ENCODE measurements at regions not wholly inside any gene's neighbourhood (a gene's known extent, or its start where the extent isn't known, plus 50 kb on each side); places are given as distances from the start of the nearest gene placed in this dataset.

DNA sequence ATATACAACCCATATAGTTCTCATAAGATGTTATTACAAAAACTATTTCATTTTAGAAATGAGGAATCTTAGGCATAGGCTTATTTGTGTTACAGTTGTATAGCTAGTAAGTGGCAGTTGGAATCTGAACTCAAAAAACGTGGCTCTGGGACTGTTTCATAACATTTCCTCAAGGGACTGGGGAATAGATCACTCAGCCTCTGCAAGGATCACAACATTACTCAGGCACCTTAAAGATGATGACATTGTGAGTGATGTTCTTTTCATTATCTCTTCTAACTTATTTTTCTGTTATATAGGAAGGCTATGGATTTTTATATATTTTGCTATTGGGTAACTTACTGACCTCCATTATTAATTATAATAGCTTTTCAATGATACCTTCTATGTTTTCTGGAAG is 774.2 kb upstream of the LCORL start:
- BruUV-seq (replicated peaks) = no TSS peak
- H3K36me3 ChIP-seq (ENCODE audit: control insufficient read depth, insufficient read depth, low read length) = no peaks in the 10 kb centered on the region
- intact Hi-C loops (cut with micrococcal nuclease; ENCODE audit: unreplicated experiment) = no loop called here
- Mint-ChIP-seq H3K4me1 (ENCODE audit: low read depth, unreplicated experiment) (no peaks in the 10 kb centered on the region), H3K9me3 (ENCODE audit: unreplicated experiment) (no peaks in the 10 kb centered on the region), H3K27me3 (ENCODE audit: insufficient read depth, unreplicated experiment) (no peaks in the 10 kb centered on the region), H3K4me3 (ENCODE audit: unreplicated experiment) (no peak overlapping the region), H3K36me3 (ENCODE audit: insufficient read depth, unreplicated experiment) (no peaks in the 10 kb centered on the region), H3K27ac (ENCODE audit: unreplicated experiment) (no peak overlapping the region)
- no peak for TF ChIP-seq CTCF (IDR thresholded peaks at IDR 0.05; ENCODE audit: insufficient read depth in 1 of 2, low read depth in 1 of 2, low read length in 1 of 2, severe bottlenecking in 1 of 2, unreplicated experiment in 1 of 2)
- POLR2A ChIA-PET = no interaction called here
- DNase-seq = no peak
- no peaks in the 10 kb centered on the region for H3K4me1 ChIP-seq
- no peaks in the 10 kb centered on the region for H3K9me3 ChIP-seq
- no peak overlapping the region for H3K4me3 ChIP-seq (ENCODE audit: low read depth, low read length)
- H3K27me3 ChIP-seq (replicated peaks; ENCODE audit: control insufficient read depth, insufficient read depth, low read length) = no peaks in the 10 kb centered on the region
- CTCF ChIA-PET = no interaction called here

DNA sequence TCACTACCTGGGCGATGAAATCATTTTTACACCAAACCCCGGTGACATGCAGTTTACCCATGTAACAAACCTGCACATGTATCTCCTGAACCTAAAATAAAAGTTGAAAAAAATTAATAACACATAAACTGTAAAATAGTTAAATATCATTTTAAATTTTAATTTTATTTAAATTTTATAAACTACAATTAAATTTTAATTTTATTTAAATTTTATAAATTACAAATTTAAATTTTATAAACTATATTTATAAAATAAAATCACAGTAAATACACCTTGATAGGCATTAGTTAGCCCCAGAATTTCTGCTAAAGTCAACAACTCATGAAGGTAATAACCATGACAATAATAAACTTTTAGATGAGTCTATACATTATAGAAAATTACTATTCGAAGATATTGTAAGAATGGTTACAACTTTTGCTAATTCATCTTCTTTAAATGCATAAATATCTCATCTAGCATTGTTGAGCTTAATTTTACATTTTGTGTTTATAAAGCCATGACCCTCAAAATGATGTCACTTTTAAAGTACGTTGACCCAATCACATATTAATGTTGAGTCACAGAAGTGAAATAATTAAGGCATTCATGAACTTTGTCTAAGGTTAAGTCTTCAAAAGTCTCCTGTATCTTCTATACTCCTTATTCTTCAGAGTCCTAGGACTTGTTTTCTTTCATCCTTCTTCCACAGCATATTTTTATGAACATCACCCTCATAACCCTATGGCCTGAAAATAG is 755.8 kb upstream of the LCORL start:
- H3K27me3 ChIP-seq (replicated peaks; ENCODE audit: control insufficient read depth, insufficient read depth, low read length) = no peaks in the 10 kb centered on the region
- no peak overlapping the region for H3K4me3 Mint-ChIP-seq (ENCODE audit: unreplicated experiment)
- H3K4me3 ChIP-seq (ENCODE audit: low read depth, low read length) = no peak overlapping the region
- no peaks in the 10 kb centered on the region for H3K36me3 ChIP-seq (ENCODE audit: control insufficient read depth, insufficient read depth, low read length)
- H3K4me1 ChIP-seq = no peaks in the 10 kb centered on the region
- H3K9me3 Mint-ChIP-seq (ENCODE audit: unreplicated experiment) = no peaks in the 10 kb centered on the region
- intact Hi-C loops (cut with micrococcal nuclease; ENCODE audit: unreplicated experiment) = no loop called here
- ChIA-PET POLR2A (no interaction called here), CTCF (no interaction called here)
- no peaks in the 10 kb centered on the region for H3K9me3 ChIP-seq
- no peak for TF ChIP-seq CTCF (IDR thresholded peaks at IDR 0.05; ENCODE audit: insufficient read depth in 1 of 2, low read depth in 1 of 2, low read length in 1 of 2, severe bottlenecking in 1 of 2, unreplicated experiment in 1 of 2)
- H3K27me3 Mint-ChIP-seq (ENCODE audit: insufficient read depth, unreplicated experiment) = peaks cover 4% of the 10 kb centered on the region
- no peaks in the 10 kb centered on the region for H3K36me3 Mint-ChIP-seq (ENCODE audit: insufficient read depth, unreplicated experiment)
- no peak for DNase-seq
- H3K4me1 Mint-ChIP-seq (ENCODE audit: low read depth, unreplicated experiment) = no peaks in the 10 kb centered on the region
- H3K27ac Mint-ChIP-seq (ENCODE audit: unreplicated experiment) = no peak overlapping the region
- no TSS peak for BruUV-seq (replicated peaks)

DNA sequence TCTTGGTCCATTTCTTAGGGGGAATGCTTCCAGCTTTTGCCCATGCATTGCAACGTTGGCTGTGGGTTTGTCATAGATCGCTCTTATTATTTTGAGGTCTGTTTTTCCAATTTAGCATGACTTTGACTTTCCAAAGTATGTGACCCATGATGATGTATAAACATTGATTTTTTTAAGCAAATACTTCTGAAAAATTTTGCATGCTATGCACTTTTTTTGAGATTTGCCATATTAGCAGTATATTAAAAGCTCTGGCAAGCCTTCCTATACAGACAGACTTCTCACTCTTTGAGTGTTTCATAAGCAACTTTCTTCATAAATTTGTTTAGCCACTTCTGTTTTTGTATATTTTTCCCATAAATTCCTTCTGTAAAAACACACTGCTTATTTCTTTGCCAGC is 746.4 kb upstream of the LCORL start:
- no TSS peak for BruUV-seq (replicated peaks)

More for the DNA sequence above, 746.4 kb upstream of the LCORL start:
- no peak overlapping the region for H3K27ac Mint-ChIP-seq (ENCODE audit: unreplicated experiment)
- no peaks in the 10 kb centered on the region for H3K9me3 Mint-ChIP-seq (ENCODE audit: unreplicated experiment)
- TF ChIP-seq CTCF (IDR thresholded peaks at IDR 0.05; ENCODE audit: insufficient read depth in 1 of 2, low read depth in 1 of 2, low read length in 1 of 2, severe bottlenecking in 1 of 2, unreplicated experiment in 1 of 2) = no peak
- H3K4me1 Mint-ChIP-seq (ENCODE audit: low read depth, unreplicated experiment) = no peaks in the 10 kb centered on the region
- Histone ChIP-seq H3K4me1 (no peaks in the 10 kb centered on the region), H3K9me3 (no peaks in the 10 kb centered on the region), H3K36me3 (ENCODE audit: control insufficient read depth, insufficient read depth, low read length) (no peaks in the 10 kb centered on the region), H3K4me3 (ENCODE audit: low read depth, low read length) (no peak overlapping the region), H3K27me3 (replicated peaks; ENCODE audit: control insufficient read depth, insufficient read depth, low read length) (no peaks in the 10 kb centered on the region)
- CTCF ChIA-PET = no interaction called here
- POLR2A ChIA-PET = no interaction called here
- no peak for DNase-seq
- no peaks in the 10 kb centered on the region for H3K36me3 Mint-ChIP-seq (ENCODE audit: insufficient read depth, unreplicated experiment)
- no peak overlapping the region for H3K4me3 Mint-ChIP-seq (ENCODE audit: unreplicated experiment)
- no peaks in the 10 kb centered on the region for H3K27me3 Mint-ChIP-seq (ENCODE audit: insufficient read depth, unreplicated experiment)
- intact Hi-C loops (cut with micrococcal nuclease; ENCODE audit: unreplicated experiment) = no loop called here

All from Caco-2 (cell line).